Peyer's patch (tissue), 4 donors: ENCODE measurements at regions not wholly inside any gene's neighbourhood (a gene's known extent, or its start where the extent isn't known, plus 50 kb on each side); places are given as distances from the start of the nearest gene placed in this dataset.
"Not testable (repeated sequence)": the region's sequence is repeated elsewhere in the genome, so short reads cannot be mapped to it uniquely, and the experiment has no call there.

Experiments used
- DNase-seq, 3 donors: peaks; one replicate each; pipeline ENCODE4 v3.0.0-alpha.2; 2017 to 2019
- H3K27ac ChIP-seq, 4 donors: fragments of 200-600 bp; sonication (generic); one replicate each; pipeline ENCODE4 v1.5.1; 2016 to 2019
- H3K27me3 ChIP-seq, 2 donors: fragments of 200-600 bp; sonication (generic); one replicate each; pipeline ENCODE4 v1.5.1; 2019
- H3K36me3 ChIP-seq, 3 donors: fragments of 200-600 bp; sonication (generic); one replicate each; pipeline ENCODE4 v1.5.1; 2016 to 2019
- H3K4me1 ChIP-seq, 4 donors: fragments of 200-600 bp; sonication (generic); one replicate each; pipeline ENCODE4 v1.5.1; 2016 to 2019
- H3K4me3 ChIP-seq, 4 donors: fragments of 200-600 bp; sonication (generic); 1 replicate in 3 of 4; 2 replicates in 1 of 4; pipeline ENCODE4 v1.5.1; 2016 to 2019; ENCODE audit warnings: mild to moderate bottlenecking in 1 of 4
- H3K9me3 ChIP-seq, 4 donors: fragments of 200-600 bp; sonication (generic); one replicate each; pipeline ENCODE4 v1.5.1; 2016 to 2019; ENCODE audit warnings: mild to moderate bottlenecking in 1 of 4
- CTCF ChIP-seq, 6 experiments: fragments of 450-650 bp in 4 of 6; fragments of 200-600 bp in 2 of 6; sonication (generic) in 1 of 6; IDR thresholded peaks; one replicate each; pipeline ENCODE4 v1.5.1; 2017 to 2019; ENCODE audit warnings: antibody characterized with exemption in 6 of 6, mild to moderate bottlenecking in 3 of 6, moderate library complexity in 1 of 6
- POLR2A ChIP-seq, 2 donors: fragments of 450-650 bp; IDR thresholded peaks; one replicate each; pipeline ENCODE4 v1.5.1; 2017; ENCODE audit warnings: antibody characterized with exemption in 2 of 2, mild to moderate bottlenecking in 2 of 2, moderate library complexity in 2 of 2

GRCh38 chrX:121360280-121360679 is 312.9 kb downstream of the GLUD2 start:
- DNase-seq, result no peak
- H3K4me3 ChIP-seq, result no peak overlapping the region
- H3K4me1 ChIP-seq, result no peaks in the 10 kb centered on the region
- TF ChIP-seq CTCF (IDR thresholded peaks at IDR 0.05) (no peak), POLR2A (IDR thresholded peaks at IDR 0.05) (no peak)
- H3K9me3 ChIP-seq, result no peaks in the 10 kb centered on the region
- H3K27me3 ChIP-seq, result no peaks in the 10 kb centered on the region
- H3K36me3 ChIP-seq, result no peaks in the 10 kb centered on the region
- H3K27ac ChIP-seq, result no peak overlapping the region

DNA sequence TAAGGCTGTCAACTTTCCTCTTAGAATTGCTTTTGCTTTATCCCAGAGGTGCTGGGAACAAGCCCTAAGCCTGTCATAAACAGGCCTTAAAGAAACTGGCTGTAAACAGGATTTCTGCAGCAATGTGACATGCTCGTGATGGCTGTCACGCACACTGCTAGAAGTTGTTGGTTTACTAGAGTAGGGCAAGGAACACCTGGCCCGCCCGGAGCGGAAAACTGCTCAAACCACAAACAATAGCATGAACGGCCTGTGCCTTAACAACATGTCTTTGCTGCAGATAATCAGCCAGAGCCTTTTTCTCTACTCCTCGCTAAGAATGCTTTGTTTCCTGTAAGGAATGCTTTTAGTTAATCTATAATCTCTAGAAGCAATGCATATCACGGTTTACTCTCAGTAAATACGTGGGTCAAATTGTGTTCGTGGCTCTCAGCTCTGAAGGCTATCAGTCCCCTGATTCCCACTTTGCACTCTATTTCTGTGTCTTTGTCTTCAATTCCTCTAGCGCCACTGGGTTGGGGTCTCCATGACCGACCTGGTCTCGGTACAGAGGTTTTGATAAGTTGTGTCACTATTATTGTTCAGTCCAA is 318.3 kb downstream of the GLUD2 start:
- Histone ChIP-seq H3K4me3 (no peak overlapping the region), H3K4me1 (no peaks in the 10 kb centered on the region), H3K27me3 (no peaks in the 10 kb centered on the region), H3K36me3 (no peaks in the 10 kb centered on the region), H3K27ac (no peak overlapping the region), H3K9me3 (no peaks in the 10 kb centered on the region)
- DNase-seq, result no peak
- no peak for TF ChIP-seq CTCF (IDR thresholded peaks at IDR 0.05)
- no peak for TF ChIP-seq POLR2A (IDR thresholded peaks at IDR 0.05)

- TF ChIP-seq CTCF (IDR thresholded peaks at IDR 0.05) (no peak), POLR2A (IDR thresholded peaks at IDR 0.05) (no peak)
- no peak overlapping the region for H3K4me3 ChIP-seq
- H3K27me3 ChIP-seq, result no peaks in the 10 kb centered on the region
- H3K27ac ChIP-seq, result no peak overlapping the region
- H3K36me3 ChIP-seq, result no peaks in the 10 kb centered on the region
- no peaks in the 10 kb centered on the region for H3K9me3 ChIP-seq
- no peak for DNase-seq
- no peaks in the 10 kb centered on the region for H3K4me1 ChIP-seq
These were observed 327.1 kb downstream of the GLUD2 start for GRCh38 chrX:121374471-121374870.

- DNase-seq, H3K4me3 ChIP-seq, H3K9me3 ChIP-seq, H3K4me1 ChIP-seq, H3K27ac ChIP-seq, H3K36me3 ChIP-seq, H3K27me3 ChIP-seq: not testable (repeated sequence)
These were observed 334.5 kb downstream of the GLUD2 start for GRCh38 chrX:121381915-121382314.

DNA sequence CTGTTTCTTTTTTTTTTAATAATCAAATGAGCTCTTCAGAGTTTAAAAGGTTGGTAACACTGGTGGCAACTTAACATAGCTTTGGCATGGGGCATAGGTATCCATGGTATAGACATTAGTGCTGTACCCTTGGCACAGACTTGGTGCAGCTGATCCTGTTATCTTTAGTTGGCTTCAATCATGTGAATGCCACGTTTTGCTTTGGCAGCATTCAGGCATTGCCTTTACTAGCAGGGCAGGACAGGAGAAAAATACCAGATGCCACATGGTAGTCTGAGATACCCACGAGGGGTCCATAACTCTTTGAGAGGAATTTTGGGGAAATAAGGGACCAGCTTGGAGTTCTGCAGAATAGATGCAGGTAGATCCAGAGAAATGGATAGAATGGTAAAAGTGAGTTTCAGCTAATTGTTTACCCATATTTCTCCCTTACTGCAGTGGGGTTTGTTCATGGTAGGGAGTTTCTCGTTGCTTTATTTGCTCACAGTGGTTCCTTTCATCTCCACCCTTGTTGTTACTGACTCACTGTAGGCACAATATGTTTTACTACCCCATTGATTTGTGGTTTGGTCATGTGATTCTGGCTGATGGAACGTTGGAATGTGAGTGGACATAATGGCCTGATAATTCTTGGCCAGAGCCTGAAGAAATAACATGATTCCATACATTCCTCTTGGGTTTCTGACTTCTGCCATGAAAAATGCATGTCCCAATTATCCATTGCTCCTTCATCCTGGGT is 342.7 kb downstream of the GLUD2 start:
- no peak for DNase-seq
- no peaks in the 10 kb centered on the region for H3K27me3 ChIP-seq
- TF ChIP-seq CTCF (IDR thresholded peaks at IDR 0.05), result no peak
- no peak for TF ChIP-seq POLR2A (IDR thresholded peaks at IDR 0.05)
- H3K4me1 ChIP-seq, result no peaks in the 10 kb centered on the region
- H3K36me3 ChIP-seq, result no peaks in the 10 kb centered on the region
- H3K4me3 ChIP-seq, result no peak overlapping the region
- no peaks in the 10 kb centered on the region for H3K9me3 ChIP-seq
- no peak overlapping the region for H3K27ac ChIP-seq

- no peaks in the 10 kb centered on the region for H3K36me3 ChIP-seq
- no peak for DNase-seq
- no peaks in the 10 kb centered on the region for H3K4me1 ChIP-seq
- H3K4me3 ChIP-seq, result no peak overlapping the region
- H3K27ac ChIP-seq, result no peak overlapping the region
- TF ChIP-seq CTCF (IDR thresholded peaks at IDR 0.05) (no peak), POLR2A (IDR thresholded peaks at IDR 0.05) (no peak)
- H3K27me3 ChIP-seq, result no peaks in the 10 kb centered on the region
- H3K9me3 ChIP-seq, result no peaks in the 10 kb centered on the region
These were observed 358.4 kb downstream of the GLUD2 start for GRCh38 chrX:121405826-121406225.
